IPS-18a (cell line): ENCODE measurements at regions not wholly inside any gene's neighbourhood (a gene's known extent, or its start where the extent isn't known, plus 50 kb on each side); places are given as distances from the start of the nearest gene placed in this dataset.
"Not testable (repeated sequence)": the region's sequence is repeated elsewhere in the genome, so short reads cannot be mapped to it uniquely, and the experiment has no call there.

Experiments used
- H3K27ac ChIP-seq: one replicate; pipeline ENCODE4 v1.5.1; 2013; ENCODE audit warnings: low read length
- H3K27me3 ChIP-seq: one replicate; pipeline ENCODE4 v1.6.1; 2013; ENCODE audit warnings: mild to moderate bottlenecking, low read length; ENCODE audit not compliant: control insufficient read depth, insufficient read depth
- H3K36me3 ChIP-seq: one replicate; pipeline ENCODE4 v1.6.1; 2013; ENCODE audit warnings: low read depth, low read length; ENCODE audit not compliant: control insufficient read depth
- H3K4me1 ChIP-seq: one replicate; pipeline ENCODE4 v1.6.1; 2013; ENCODE audit warnings: low read depth, low read length; ENCODE audit not compliant: control insufficient read depth
- H3K4me3 ChIP-seq: one replicate; pipeline ENCODE4 v1.5.1; 2013; ENCODE audit warnings: low read length
- H3K9ac ChIP-seq: one replicate; pipeline ENCODE4 v1.6.1; 2013; ENCODE audit warnings: mild to moderate bottlenecking, low read length, moderate library complexity
- H3K9me3 ChIP-seq: one replicate; pipeline ENCODE4 v1.6.1; 2013; ENCODE audit warnings: low read depth, low read length; ENCODE audit not compliant: control insufficient read depth

- H3K27me3 ChIP-seq, H3K36me3 ChIP-seq, H3K4me1 ChIP-seq, H3K27ac ChIP-seq, H3K9me3 ChIP-seq, H3K4me3 ChIP-seq, H3K9ac ChIP-seq: not testable (repeated sequence)
These were observed 54.4 kb upstream of the SMURF2 start for GRCh38 chr17:64716496-64716895.

- not testable (repeated sequence) for H3K27me3 ChIP-seq, H3K9ac ChIP-seq, H3K9me3 ChIP-seq, H3K4me1 ChIP-seq, H3K4me3 ChIP-seq, H3K27ac ChIP-seq, H3K36me3 ChIP-seq
These were observed 51.7 kb upstream of the SMURF2 start for GRCh38 chr17:64713786-64714185.

GRCh38 chr17:64712557-64713351 lies 50.6 kb upstream of the SMURF2 start:
- H3K4me1 ChIP-seq, H3K27me3 ChIP-seq, H3K27ac ChIP-seq, H3K36me3 ChIP-seq, H3K9ac ChIP-seq, H3K9me3 ChIP-seq, H3K4me3 ChIP-seq: not testable (repeated sequence)
